Mucosa of stomach (tissue), 1 donor: ENCODE measurements at regions not wholly inside any gene's neighbourhood (a gene's known extent, or its start where the extent isn't known, plus 50 kb on each side); places are given as distances from the start of the nearest gene placed in this dataset.
"Not testable (repeated sequence)": the region's sequence is repeated elsewhere in the genome, so short reads cannot be mapped to it uniquely, and the experiment has no call there.

ENCODE experiments used
- H3K27me3 ChIP-seq: one replicate; pipeline ENCODE4 v1.7.0; 2013; ENCODE audit warnings: mild to moderate bottlenecking, low read length; ENCODE audit not compliant: control insufficient read depth, insufficient read depth
- H3K36me3 ChIP-seq: one replicate; pipeline ENCODE4 v1.7.0; 2013; ENCODE audit warnings: low read length; ENCODE audit not compliant: control insufficient read depth, insufficient read depth
- H3K4me1 ChIP-seq: one replicate; pipeline ENCODE4 v1.7.0; 2013; ENCODE audit warnings: mild to moderate bottlenecking, low read length; ENCODE audit not compliant: control insufficient read depth, insufficient read depth
- H3K4me3 ChIP-seq: one replicate; pipeline ENCODE4 v1.7.0; 2013; ENCODE audit warnings: low read length
- H3K9ac ChIP-seq: one replicate; pipeline ENCODE4 v1.7.0; 2013; ENCODE audit warnings: mild to moderate bottlenecking, low read length, moderate library complexity
- H3K9me3 ChIP-seq: one replicate; pipeline ENCODE4 v1.7.0; 2013; ENCODE audit warnings: mild to moderate bottlenecking, low read length, moderate library complexity; ENCODE audit not compliant: control insufficient read depth
- donor health status: Pancreatic carcinoma.

- Histone ChIP-seq H3K27me3 (peaks cover 2% of the 10 kb centered on the region), H3K36me3 (no peaks in the 10 kb centered on the region), H3K9me3 (no peaks in the 10 kb centered on the region), H3K4me1 (no peaks in the 10 kb centered on the region), H3K9ac (no peak overlapping the region), H3K4me3 (no peak overlapping the region)
Measured at GRCh38 chr22:49521787-49522224, 305.9 kb downstream of the BRD1 start.

- Histone ChIP-seq H3K4me3 (no peak overlapping the region), H3K9ac (no peak overlapping the region), H3K9me3 (no peaks in the 10 kb centered on the region), H3K27me3 (no peaks in the 10 kb centered on the region), H3K36me3 (no peaks in the 10 kb centered on the region), H3K4me1 (no peaks in the 10 kb centered on the region)
Measured at GRCh38 chr22:49519117-49519737, 308.4 kb downstream of the BRD1 start.

- Histone ChIP-seq H3K4me3 (no peak overlapping the region), H3K9me3 (no peaks in the 10 kb centered on the region), H3K4me1 (no peaks in the 10 kb centered on the region), H3K9ac (no peak overlapping the region), H3K27me3 (no peaks in the 10 kb centered on the region), H3K36me3 (no peaks in the 10 kb centered on the region)
Measured at GRCh38 chr22:49518436-49518970, 309.2 kb downstream of the BRD1 start.

GRCh38 chr22:49517667-49518185 lies 309.9 kb downstream of the BRD1 start:
- Histone ChIP-seq H3K4me1 (no peaks in the 10 kb centered on the region), H3K27me3 (no peaks in the 10 kb centered on the region), H3K9ac (no peak overlapping the region), H3K9me3 (no peaks in the 10 kb centered on the region), H3K36me3 (no peaks in the 10 kb centered on the region), H3K4me3 (no peak overlapping the region)

- Histone ChIP-seq H3K9ac (no peak overlapping the region), H3K4me3 (no peak overlapping the region), H3K27me3 (no peaks in the 10 kb centered on the region), H3K4me1 (no peaks in the 10 kb centered on the region), H3K9me3 (no peaks in the 10 kb centered on the region), H3K36me3 (no peaks in the 10 kb centered on the region)
Measured at GRCh38 chr22:49517211-49517610, 310.5 kb downstream of the BRD1 start.

- H3K9me3 ChIP-seq: no peaks in the 10 kb centered on the region
- H3K36me3 ChIP-seq: no peaks in the 10 kb centered on the region
- no peak overlapping the region for H3K9ac ChIP-seq
- H3K4me1 ChIP-seq: no peaks in the 10 kb centered on the region
- no peak overlapping the region for H3K4me3 ChIP-seq
- H3K27me3 ChIP-seq: no peaks in the 10 kb centered on the region
Measured at GRCh38 chr22:49515475-49515874, 312.2 kb downstream of the BRD1 start.

- H3K9ac ChIP-seq: no peak overlapping the region
- no peak overlapping the region for H3K4me3 ChIP-seq
- no peaks in the 10 kb centered on the region for H3K27me3 ChIP-seq
- H3K36me3 ChIP-seq: no peaks in the 10 kb centered on the region
- no peaks in the 10 kb centered on the region for H3K4me1 ChIP-seq
- no peaks in the 10 kb centered on the region for H3K9me3 ChIP-seq
Measured at GRCh38 chr22:49514641-49515040, 313.0 kb downstream of the BRD1 start.

GRCh38 chr22:49514211-49514610 lies 313.5 kb downstream of the BRD1 start:
- H3K36me3 ChIP-seq: no peaks in the 10 kb centered on the region
- no peaks in the 10 kb centered on the region for H3K4me1 ChIP-seq
- no peaks in the 10 kb centered on the region for H3K27me3 ChIP-seq

GRCh38 chr22:49513358-49513851 lies 314.3 kb downstream of the BRD1 start:
- Histone ChIP-seq H3K9ac (no peak overlapping the region), H3K9me3 (no peaks in the 10 kb centered on the region), H3K4me3 (no peak overlapping the region), H3K4me1 (no peaks in the 10 kb centered on the region), H3K36me3 (no peaks in the 10 kb centered on the region), H3K27me3 (no peaks in the 10 kb centered on the region)

More at GRCh38 chr22:49514211-49514610, 313.5 kb downstream of the BRD1 start:
- H3K9ac ChIP-seq: no peak overlapping the region
- H3K4me3 ChIP-seq: no peak overlapping the region
- no peaks in the 10 kb centered on the region for H3K9me3 ChIP-seq

- H3K36me3 ChIP-seq: no peaks in the 10 kb centered on the region
- no peaks in the 10 kb centered on the region for H3K27me3 ChIP-seq
- no peaks in the 10 kb centered on the region for H3K4me1 ChIP-seq
- no peak overlapping the region for H3K9ac ChIP-seq
- no peak overlapping the region for H3K4me3 ChIP-seq
- H3K9me3 ChIP-seq: no peaks in the 10 kb centered on the region
Measured at GRCh38 chr22:49512487-49513165, 315.0 kb downstream of the BRD1 start.

- H3K27me3 ChIP-seq, H3K36me3 ChIP-seq, H3K4me1 ChIP-seq, H3K4me3 ChIP-seq, H3K9me3 ChIP-seq, H3K9ac ChIP-seq: not testable (repeated sequence)
Measured at GRCh38 chr22:49511393-49512189, 316.1 kb downstream of the BRD1 start.

GRCh38 chr22:49510718-49511117 lies 317.0 kb downstream of the BRD1 start:
- H3K9me3 ChIP-seq: no peaks in the 10 kb centered on the region
- no peaks in the 10 kb centered on the region for H3K4me1 ChIP-seq
- H3K27me3 ChIP-seq: no peaks in the 10 kb centered on the region
- H3K4me3 ChIP-seq: no peak overlapping the region
- no peaks in the 10 kb centered on the region for H3K36me3 ChIP-seq
- no peak overlapping the region for H3K9ac ChIP-seq
